Endothelial cell of umbilical vein (primary cell): ENCODE measurements at regions not wholly inside any gene's neighbourhood (a gene's known extent, or its start where the extent isn't known, plus 50 kb on each side); places are given as distances from the start of the nearest gene placed in this dataset.

Source experiments
- BruUV-seq: library from RNA; stranded (reverse); fragments of 400-500 nt; replicated peaks from 2 replicates; lab custom pipeline; 2021; lab: Mats Ljungman, UMichigan
- CTCF ChIA-PET: fragments of 300-600, 350-600 bp; sonication (Branson Sonifier 250); formaldehyde crosslinking; loops from one replicate; lab custom pipeline; 2021; ENCODE audit warnings: antibody characterized with exemption, inconsistent platforms; lab: Charles Lee
- POLR2A ChIA-PET: fragments of 300-600, 350-600 bp; sonication (Branson Sonifier 250); formaldehyde crosslinking; loops from one replicate; lab custom pipeline; 2021; ENCODE audit warnings: antibody characterized with exemption, inconsistent platforms; lab: Charles Lee
- DNase-seq: peaks from one replicate; pipeline ENCODE4 v3.0.0-alpha.2; 2011; ENCODE audit warnings: low read depth, low spot score
- FAIRE-seq: peaks from 2 replicates; lab custom pipeline; 2011; peaks lifted over from hg19 to GRCh38; lab: Jason Lieb, UNC
- H2AFZ ChIP-seq: 2 replicates; pipeline ENCODE4 v1.6.0; 2012; ENCODE audit warnings: low read depth, low read length, control low read depth, inconsistent platforms
- H3K27ac ChIP-seq: 2 replicates; pipeline ENCODE4 v1.5.1; 2011; ENCODE audit warnings: low read depth, mild to moderate bottlenecking, control low read depth, low read length, moderate library complexity; ENCODE audit not compliant: insufficient read depth
- H3K27me3 ChIP-seq, 2 experiments: 2 replicates each; pipeline versions ENCODE4 v1.6.0 to v1.6.1; 2011; ENCODE audit warnings: low read length in 2 of 2, mixed read lengths in 1 of 2; ENCODE audit not compliant: control insufficient read depth in 2 of 2, insufficient read depth in 2 of 2
- H3K36me3 ChIP-seq, 2 experiments: 2 replicates in 1 of 2; 3 replicates in 1 of 2; pipeline ENCODE4 v1.5.1; 2011; ENCODE audit warnings: low read length in 2 of 2, mild to moderate bottlenecking in 1 of 2, moderate library complexity in 1 of 2; ENCODE audit not compliant: control insufficient read depth in 2 of 2, insufficient read depth in 2 of 2; ENCODE audit errors: extremely low read depth in 1 of 2
- H3K4me1 ChIP-seq: 3 replicates; pipeline ENCODE4 v1.5.1; 2011; ENCODE audit warnings: mild to moderate bottlenecking, low read length; ENCODE audit not compliant: control insufficient read depth, insufficient read depth; ENCODE audit errors: extremely low read depth
- H3K4me2 ChIP-seq: 2 replicates; pipeline ENCODE4 v1.6.1; 2011; ENCODE audit warnings: low read length, control low read depth, mixed read lengths; ENCODE audit not compliant: insufficient read depth
- H3K4me3 ChIP-seq, 3 experiments: fragments of 200-600 bp in 1 of 3; sonication (generic), shearing (Covaris generic) in 1 of 3; replicated peaks in 1 of 3; 2 replicates each; pipeline ENCODE4 v1.5.1; 2011 to 2016; ENCODE audit warnings: control low read depth in 3 of 3, low read length in 3 of 3, mild to moderate bottlenecking in 2 of 3, inconsistent platforms in 1 of 3, low read depth in 1 of 3, moderate library complexity in 1 of 3; ENCODE audit not compliant: insufficient read depth in 1 of 3
- H3K79me2 ChIP-seq: 2 replicates; pipeline ENCODE4 v1.6.0; 2012; ENCODE audit warnings: low read length, inconsistent platforms; ENCODE audit not compliant: control insufficient read depth, insufficient read depth
- H3K9ac ChIP-seq: replicated peaks from 2 replicates; pipeline ENCODE3; 2011; ENCODE audit warnings: low read length, control low read depth; ENCODE audit not compliant: insufficient read depth; ENCODE audit errors: extremely low read depth
- H3K9me1 ChIP-seq: replicated peaks from 3 replicates; pipeline ENCODE4 v1.6.0; 2011; ENCODE audit warnings: mild to moderate bottlenecking, low read length; ENCODE audit not compliant: control insufficient read depth, insufficient read depth; ENCODE audit errors: extremely low read depth
- H3K9me3 ChIP-seq: replicated peaks from 2 replicates; pipeline ENCODE4 v1.5.1; 2012; ENCODE audit warnings: low read length, inconsistent platforms; ENCODE audit not compliant: control insufficient read depth, insufficient read depth
- H4K20me1 ChIP-seq: replicated peaks from 2 replicates; pipeline ENCODE3; 2011; ENCODE audit warnings: mild to moderate bottlenecking, low read length; ENCODE audit not compliant: control insufficient read depth, insufficient read depth; ENCODE audit errors: extremely low read depth
- EZH2 ChIP-seq: IDR thresholded peaks from 2 replicates; pipeline ENCODE4 v1.6.1; 2012; ENCODE audit warnings: borderline replicate concordance, low read depth, mild to moderate bottlenecking, moderate library complexity, low read length, inconsistent platforms; ENCODE audit not compliant: severe bottlenecking
- FOS ChIP-seq: IDR thresholded peaks from 2 replicates; pipeline ENCODE4 v1.6.1; 2011; ENCODE audit warnings: mild to moderate bottlenecking, low read length, moderate library complexity, borderline replicate concordance; ENCODE audit not compliant: insufficient read depth
- GATA2 ChIP-seq: IDR thresholded peaks from 2 replicates; pipeline ENCODE4 v1.7.0; 2011; ENCODE audit warnings: low read depth, mild to moderate bottlenecking, moderate library complexity, mixed read lengths, low read length; ENCODE audit not compliant: insufficient read length, insufficient read depth
- MYC ChIP-seq: IDR thresholded peaks from one replicate; pipeline ENCODE4 v1.6.1; 2011; ENCODE audit warnings: mild to moderate bottlenecking, low read depth, low read length
- POLR2AphosphoS5 ChIP-seq: IDR thresholded peaks from 2 replicates; pipeline ENCODE4 v1.6.1; 2012; ENCODE audit warnings: low read depth, mild to moderate bottlenecking, control low read depth, low read length, moderate library complexity; ENCODE audit not compliant: insufficient read depth
- dilution Hi-C: fragments of 300-500 bp; cut with MboI; formaldehyde crosslinking; loops from one replicate; pipeline ENCODE4 v1.15.0; 2019; ENCODE audit warnings: low sequenced_read_pairs; ENCODE audit not compliant: extremely low pct_ligation_motif_present
- intact Hi-C: fragments of 100-400 bp; cut with micrococcal nuclease; formaldehyde crosslinking; loops from one replicate; pipeline ENCODE4 v1.10.0; 2022
- TF ChIP-seq, protein P1 (sequence below), 2 donors: IDR thresholded peaks; 1 replicate in 1 of 2; 2 replicates in 1 of 2; pipeline ENCODE4 v1.5.1; 2011; ENCODE audit warnings: low read length in 2 of 2, mild to moderate bottlenecking in 2 of 2, moderate library complexity in 2 of 2, control low read depth in 1 of 2, inconsistent platforms in 1 of 2, low read depth in 1 of 2; ENCODE audit not compliant: insufficient read depth in 1 of 2; ENCODE audit errors: extremely low read depth in 1 of 2
- TF ChIP-seq, protein P2 (sequence below): IDR thresholded peaks from 2 replicates; pipeline ENCODE4 v1.6.1; 2011; ENCODE audit not compliant: insufficient read depth, insufficient read length

DNA sequence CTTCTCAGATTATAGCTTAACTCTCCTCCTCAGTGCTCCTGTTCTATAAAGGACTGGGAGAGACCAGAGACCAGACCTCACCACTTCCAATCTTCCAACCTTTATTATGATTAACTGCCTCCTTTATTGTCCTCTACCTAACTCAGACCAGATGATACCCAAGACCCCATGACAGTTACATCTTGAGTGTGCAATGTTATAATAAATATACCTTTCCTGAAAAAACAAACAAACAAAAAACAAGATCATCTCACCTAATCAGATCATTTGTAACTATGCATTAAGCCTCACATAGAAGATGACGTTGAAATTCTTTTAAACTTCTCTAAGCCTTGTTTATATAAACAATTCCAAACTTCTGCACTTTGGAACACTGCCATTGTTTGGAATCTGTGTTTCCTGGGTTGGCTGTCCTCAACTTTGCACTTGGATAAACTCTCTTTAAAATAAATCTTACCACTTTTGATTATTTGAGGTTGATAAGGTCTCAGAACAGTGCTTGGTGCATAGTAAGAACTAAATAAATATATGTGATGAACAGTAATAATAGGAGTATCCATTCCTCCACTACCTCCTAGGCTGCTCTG is 342.7 kb downstream of the TDRD15 start:
- intact Hi-C loops (no loop called here), dilution Hi-C loops (no loop called here)
- Histone ChIP-seq H3K4me2 (no peak overlapping the region), H3K36me3 (no peaks in the 10 kb centered on the region), H3K9me3 (peaks cover 5% of the 10 kb centered on the region), H3K9ac (no peak overlapping the region), H4K20me1 (no peaks in the 10 kb centered on the region), H3K4me3 (no peak overlapping the region), H2AFZ (no peak overlapping the region), H3K79me2 (no peaks in the 10 kb centered on the region), H3K27me3 (no peaks in the 10 kb centered on the region), H3K27ac (no peak overlapping the region), H3K9me1 (no peaks in the 10 kb centered on the region), H3K4me1 (no peaks in the 10 kb centered on the region)
- POLR2A ChIA-PET, result no interaction called here
- CTCF ChIA-PET, result no interaction called here
- FAIRE-seq (no peak), DNase-seq (no peak)
- BruUV-seq, result no TSS peak
- TF ChIP-seq, protein P1, sequence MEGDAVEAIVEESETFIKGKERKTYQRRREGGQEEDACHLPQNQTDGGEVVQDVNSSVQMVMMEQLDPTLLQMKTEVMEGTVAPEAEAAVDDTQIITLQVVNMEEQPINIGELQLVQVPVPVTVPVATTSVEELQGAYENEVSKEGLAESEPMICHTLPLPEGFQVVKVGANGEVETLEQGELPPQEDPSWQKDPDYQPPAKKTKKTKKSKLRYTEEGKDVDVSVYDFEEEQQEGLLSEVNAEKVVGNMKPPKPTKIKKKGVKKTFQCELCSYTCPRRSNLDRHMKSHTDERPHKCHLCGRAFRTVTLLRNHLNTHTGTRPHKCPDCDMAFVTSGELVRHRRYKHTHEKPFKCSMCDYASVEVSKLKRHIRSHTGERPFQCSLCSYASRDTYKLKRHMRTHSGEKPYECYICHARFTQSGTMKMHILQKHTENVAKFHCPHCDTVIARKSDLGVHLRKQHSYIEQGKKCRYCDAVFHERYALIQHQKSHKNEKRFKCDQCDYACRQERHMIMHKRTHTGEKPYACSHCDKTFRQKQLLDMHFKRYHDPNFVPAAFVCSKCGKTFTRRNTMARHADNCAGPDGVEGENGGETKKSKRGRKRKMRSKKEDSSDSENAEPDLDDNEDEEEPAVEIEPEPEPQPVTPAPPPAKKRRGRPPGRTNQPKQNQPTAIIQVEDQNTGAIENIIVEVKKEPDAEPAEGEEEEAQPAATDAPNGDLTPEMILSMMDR (IDR thresholded peaks at IDR 0.05; ENCODE audit: extremely low read depth in 1 of 2, insufficient read depth in 1 of 2, low read depth in 1 of 2, low read length in 2 of 2), result no peak
- TF ChIP-seq POLR2AphosphoS5, result no peak
- no peak for TF ChIP-seq FOS
- no peak for TF ChIP-seq EZH2
- no peak for TF ChIP-seq GATA2

DNA sequence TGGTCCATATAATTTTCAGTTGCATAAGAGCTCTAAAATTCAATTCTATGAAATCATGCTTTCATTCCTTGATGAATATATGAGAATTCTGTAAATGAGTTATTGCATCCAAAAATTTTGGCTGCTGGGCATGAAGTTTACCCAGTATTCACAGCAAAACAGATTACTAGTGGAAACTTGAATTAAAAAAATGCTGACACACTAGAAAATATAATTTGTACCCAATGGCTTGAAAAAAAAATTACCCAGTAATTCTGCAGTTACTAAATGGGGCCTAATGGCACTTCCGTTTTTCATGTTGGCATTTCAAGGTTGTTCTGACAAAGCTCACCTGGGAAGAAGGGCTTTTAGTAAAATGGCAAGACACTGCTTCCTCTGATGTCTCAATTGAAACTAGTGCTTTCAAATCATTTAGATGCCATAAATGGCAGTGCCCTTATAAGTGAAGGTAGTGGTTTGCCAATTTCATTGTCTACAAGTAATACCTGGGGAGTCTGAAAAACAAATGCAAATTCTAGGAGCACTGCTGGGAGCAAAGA is 343.6 kb downstream of the TDRD15 start:
- no peak overlapping the region for H3K4me2 ChIP-seq
- no peaks in the 10 kb centered on the region for H3K36me3 ChIP-seq
- intact Hi-C loops, result no loop called here
- no peak for TF ChIP-seq MYC
- TF ChIP-seq, protein P2, sequence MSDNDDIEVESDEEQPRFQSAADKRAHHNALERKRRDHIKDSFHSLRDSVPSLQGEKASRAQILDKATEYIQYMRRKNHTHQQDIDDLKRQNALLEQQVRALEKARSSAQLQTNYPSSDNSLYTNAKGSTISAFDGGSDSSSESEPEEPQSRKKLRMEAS, result no peak
- H3K4me1 ChIP-seq, result no peaks in the 10 kb centered on the region
- dilution Hi-C loops, result no loop called here
- H2AFZ ChIP-seq, result no peak overlapping the region
- no peaks in the 10 kb centered on the region for H3K9me1 ChIP-seq
- H3K4me3 ChIP-seq, result no peak overlapping the region
- H4K20me1 ChIP-seq, result no peaks in the 10 kb centered on the region
- ChIA-PET POLR2A (no interaction called here), CTCF (no interaction called here)
- peaks cover 2% of the 10 kb centered on the region for H3K9me3 ChIP-seq
- H3K27me3 ChIP-seq, result no peaks in the 10 kb centered on the region
- no peak overlapping the region for H3K27ac ChIP-seq
- H3K79me2 ChIP-seq, result no peaks in the 10 kb centered on the region
- BruUV-seq, result no TSS peak
- no peak overlapping the region for H3K9ac ChIP-seq
- DNase-seq (no peak), FAIRE-seq (no peak)
